T-cell (primary cell): ENCODE measurements at regions not wholly inside any gene's neighbourhood (a gene's known extent, or its start where the extent isn't known, plus 50 kb on each side); places are given as distances from the start of the nearest gene placed in this dataset.

Experiments
- ATAC-seq, 4 experiments: fragments of 200-7000 bp in 3 of 4; fragments of 150-1000 bp in 1 of 4; cut with Tn5 transposase; replicated peaks in 1 of 4; 1 replicate in 3 of 4; 2 replicates in 1 of 4; pipeline ENCODE4 v1.10.0; 2021; ENCODE audit warnings: moderate library complexity in 3 of 4, mild to moderate bottlenecking in 2 of 4, moderate number of reproducible peaks in 1 of 4
- CTCF ChIA-PET, 2 donors: fragments of 300-600 bp; sonication (Branson Sonifier 250); formaldehyde crosslinking; loops; one replicate each; lab custom pipeline; 2022; ENCODE audit warnings: antibody characterized with exemption in 2 of 2; lab: Charles Lee
- POLR2A ChIA-PET, 2 donors: fragments of 300-600 bp; sonication (Branson Sonifier 250); formaldehyde crosslinking; loops; one replicate each; lab custom pipeline; 2022; ENCODE audit warnings: antibody characterized with exemption in 2 of 2; lab: Charles Lee
- DNase-seq, 35 experiments: peaks; one replicate each; pipeline versions ENCODE4 v3.0.0 to v3.0.0-alpha.2; 2013 to 2023
- H3K27ac ChIP-seq: one replicate; pipeline ENCODE4 v1.5.1; 2013; ENCODE audit warnings: low read length
- H3K27me3 ChIP-seq, 2 experiments: replicated peaks in 1 of 2; 1 replicate in 1 of 2; 2 replicates in 1 of 2; pipeline versions ENCODE4 v1.6.1 to v1.7.0; 2013; ENCODE audit warnings: low read length in 1 of 2, mixed read lengths in 1 of 2; ENCODE audit not compliant: control insufficient read depth in 2 of 2, insufficient read depth in 2 of 2; ENCODE audit errors: extremely low read depth in 1 of 2
- H3K36me3 ChIP-seq, 2 donors: 1 replicate in 1 of 2; 2 replicates in 1 of 2; pipeline versions ENCODE4 v1.6.1 to v1.7.0; 2013; ENCODE audit warnings: low read length in 1 of 2; ENCODE audit not compliant: control insufficient read depth in 2 of 2, insufficient read depth in 1 of 2; ENCODE audit errors: extremely low read depth in 1 of 2
- H3K4me1 ChIP-seq, 2 experiments: 1 replicate in 1 of 2; 2 replicates in 1 of 2; pipeline versions ENCODE4 v1.6.1 to v1.7.0; 2013; ENCODE audit warnings: low read length in 2 of 2, mixed read lengths in 1 of 2; ENCODE audit not compliant: insufficient read depth in 2 of 2, control insufficient read depth in 1 of 2; ENCODE audit errors: extremely low read depth in 1 of 2
- H3K4me3 ChIP-seq, 2 donors: 1 replicate in 1 of 2; 2 replicates in 1 of 2; pipeline versions ENCODE4 v1.5.1 to v1.7.0; 2013; ENCODE audit warnings: mild to moderate bottlenecking in 2 of 2, low read length in 1 of 2, moderate library complexity in 1 of 2; ENCODE audit not compliant: control insufficient read depth in 1 of 2; ENCODE audit errors: extremely low read depth in 1 of 2
- H3K9me3 ChIP-seq: 2 replicates; pipeline ENCODE4 v1.7.0; 2013
- H3K27ac Mint-ChIP-seq, 2 donors: one replicate each; pipeline ENCODE4 v1.8.0; 2020 to 2021; ENCODE audit warnings: mild to moderate bottlenecking in 2 of 2, mixed read lengths in 2 of 2
- H3K27me3 Mint-ChIP-seq, 2 donors: one replicate each; pipeline ENCODE4 v1.8.0; 2021 to 2022; ENCODE audit warnings: mixed read lengths in 2 of 2
- H3K36me3 Mint-ChIP-seq: one replicate; pipeline ENCODE4 v1.8.0; 2021; ENCODE audit warnings: mixed read lengths
- H3K4me1 Mint-ChIP-seq, 3 donors: one replicate each; pipeline ENCODE4 v1.8.0; 2020 to 2022; ENCODE audit warnings: mixed read lengths in 3 of 3, mild to moderate bottlenecking in 1 of 3
- H3K4me3 Mint-ChIP-seq, 3 donors: one replicate each; pipeline ENCODE4 v1.8.0; 2020 to 2022; ENCODE audit warnings: mild to moderate bottlenecking in 3 of 3, mixed read lengths in 3 of 3, moderate library complexity in 3 of 3
- H3K9me3 Mint-ChIP-seq, 3 donors: one replicate each; pipeline ENCODE4 v1.8.0; 2020 to 2022; ENCODE audit warnings: mixed read lengths in 3 of 3
- WGBS: methylation state at CpG from one replicate; pipeline ENCODE4 v1.1.5; 2013; ENCODE audit warnings: missing lambda C conversion rate; ENCODE audit not compliant: insufficient coverage; 5-methylcytosine and 5-hydroxymethylcytosine counted together

DNA sequence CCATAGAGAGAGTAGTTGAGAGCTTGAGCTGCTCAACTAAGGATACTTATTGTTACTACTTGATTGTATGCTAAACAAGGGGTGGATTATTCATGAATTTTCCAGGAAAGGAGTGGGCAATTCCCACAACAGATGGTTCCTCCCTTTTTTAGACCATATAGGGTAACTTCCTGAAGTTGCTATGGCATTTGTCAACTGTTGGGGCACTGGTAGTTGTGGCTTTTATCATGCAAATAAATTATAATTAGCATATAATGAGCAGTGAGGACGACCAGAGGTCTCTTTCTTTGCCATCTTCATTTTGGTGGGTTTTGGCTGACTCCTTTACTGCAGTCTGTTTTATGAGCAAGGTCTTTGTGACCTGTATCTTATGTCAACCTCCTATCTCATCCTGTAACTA lies 1403.5 kb upstream of the PABPC4L start:
- Mint-ChIP-seq H3K4me1 (no peaks in the 10 kb centered on the region), H3K27ac (no peak overlapping the region), H3K27me3 (no peaks in the 10 kb centered on the region), H3K36me3 (no peaks in the 10 kb centered on the region), H3K9me3 (peaks cover 5 to 12% (median 8%) of the 10 kb centered on the region in 3 donors), H3K4me3 (no peak overlapping the region)
- Histone ChIP-seq H3K4me3 (no peak overlapping the region), H3K4me1 (no peaks in the 10 kb centered on the region), H3K9me3 (no peaks in the 10 kb centered on the region), H3K36me3 (no peaks in the 10 kb centered on the region), H3K27me3 (no peaks in the 10 kb centered on the region), H3K27ac (no peak overlapping the region)
- DNase-seq (no peak), ATAC-seq (no peak)
- no CpG with 5 or more reads among the region's 1 CpG for WGBS
- ChIA-PET POLR2A (no interaction called here), CTCF (no interaction called here)

DNA sequence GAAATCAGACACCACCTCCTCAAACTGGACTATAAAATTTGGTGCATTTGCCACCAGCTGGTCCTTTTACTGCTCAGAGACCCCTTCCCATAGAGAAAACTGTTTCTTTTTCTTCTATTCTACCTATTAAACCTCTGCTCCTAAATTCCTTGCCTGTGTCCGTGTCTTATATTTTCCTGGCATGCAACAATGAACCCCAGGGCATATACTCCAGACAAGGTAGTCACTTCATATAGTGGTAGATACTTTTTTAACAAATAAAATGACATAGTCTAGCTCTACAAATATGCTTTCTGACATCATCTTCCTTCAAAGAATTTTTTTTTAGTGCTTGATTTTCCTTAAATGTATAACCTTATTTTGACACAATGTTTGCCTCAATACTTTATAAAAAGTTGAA lies 1402.9 kb upstream of the PABPC4L start:
- Histone ChIP-seq H3K27me3 (no peaks in the 10 kb centered on the region), H3K36me3 (no peaks in the 10 kb centered on the region), H3K4me1 (no peaks in the 10 kb centered on the region), H3K4me3 (no peak overlapping the region), H3K9me3 (no peaks in the 10 kb centered on the region), H3K27ac (no peak overlapping the region)
- DNase-seq (no peak), ATAC-seq (no peak)
- no peak overlapping the region for H3K4me3 Mint-ChIP-seq
- H3K9me3 Mint-ChIP-seq, result peaks cover 5 to 12% (median 8%) of the 10 kb centered on the region in 3 donors
- CTCF ChIA-PET, result no interaction called here
- POLR2A ChIA-PET, result no interaction called here
- no peaks in the 10 kb centered on the region for H3K27me3 Mint-ChIP-seq
- no peaks in the 10 kb centered on the region for H3K4me1 Mint-ChIP-seq
- H3K36me3 Mint-ChIP-seq, result no peaks in the 10 kb centered on the region
- no peak overlapping the region for H3K27ac Mint-ChIP-seq
- no CpG with 5 or more reads among the region's 1 CpG for WGBS

DNA sequence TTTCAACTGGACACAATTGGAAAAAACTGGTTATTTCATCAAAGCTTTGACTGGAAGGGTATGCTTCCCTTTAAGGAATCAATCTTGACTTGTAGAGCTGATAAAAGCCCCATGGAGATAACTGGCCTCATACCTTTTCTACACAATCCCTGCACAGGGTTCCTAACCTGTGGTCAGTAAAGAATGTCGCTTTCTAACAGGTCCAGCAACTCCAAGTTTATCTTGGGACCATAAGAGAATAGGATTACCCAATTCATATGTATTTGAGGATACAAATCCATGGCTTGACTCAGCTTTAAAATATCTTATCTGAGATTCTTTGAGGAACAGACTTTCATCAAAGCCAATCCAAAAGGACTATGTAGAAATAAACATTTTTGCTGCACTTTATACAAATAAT lies 1399.8 kb upstream of the PABPC4L start:
- Histone ChIP-seq H3K4me1 (no peaks in the 10 kb centered on the region), H3K27me3 (no peaks in the 10 kb centered on the region), H3K36me3 (no peaks in the 10 kb centered on the region), H3K27ac (no peak overlapping the region), H3K9me3 (no peaks in the 10 kb centered on the region), H3K4me3 (no peak overlapping the region)
- Mint-ChIP-seq H3K27ac (no peak overlapping the region), H3K27me3 (no peaks in the 10 kb centered on the region), H3K4me3 (no peak overlapping the region), H3K4me1 (no peaks in the 10 kb centered on the region), H3K9me3 (peaks cover 13 to 24% (median 15%) of the 10 kb centered on the region in 3 donors), H3K36me3 (no peaks in the 10 kb centered on the region)
- ATAC-seq, result no peak
- ChIA-PET POLR2A (no interaction called here), CTCF (no interaction called here)
- no CpG with 5 or more reads among the region's 1 CpG for WGBS
- no peak for DNase-seq

DNA sequence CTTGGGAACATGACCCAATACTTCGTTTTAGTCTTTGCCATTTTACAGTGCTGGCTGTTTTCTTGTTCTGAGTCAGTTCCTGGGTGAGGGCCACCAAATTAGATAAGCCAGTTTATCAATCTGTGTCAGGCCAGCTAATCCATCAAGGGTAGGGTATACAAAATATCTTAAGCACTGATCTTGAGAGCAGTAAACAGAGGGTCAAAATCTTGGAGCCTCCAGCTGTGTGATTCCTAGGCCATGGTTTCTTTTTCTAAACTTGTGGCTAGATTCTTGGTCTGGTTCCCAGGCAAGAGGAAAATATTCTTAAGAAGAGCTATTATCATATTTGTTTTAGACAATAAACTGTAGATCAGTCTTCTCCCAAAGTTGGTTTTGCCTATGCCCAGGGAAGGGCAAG lies 1396.6 kb upstream of the PABPC4L start:
- Mint-ChIP-seq H3K9me3 (peaks cover 13 to 33% (median 21%) of the 10 kb centered on the region in 3 donors), H3K27me3 (no peaks in the 10 kb centered on the region), H3K4me1 (no peaks in the 10 kb centered on the region), H3K4me3 (no peak overlapping the region), H3K27ac (no peak overlapping the region), H3K36me3 (no peaks in the 10 kb centered on the region)
- no peak overlapping the region for H3K4me3 ChIP-seq
- no peak overlapping the region for H3K27ac ChIP-seq
- WGBS, result 0% methylated on average over 1 of the region's 1 CpG
- ChIA-PET POLR2A (no interaction called here), CTCF (no interaction called here)
- no peaks in the 10 kb centered on the region for H3K36me3 ChIP-seq
- DNase-seq (no peak), ATAC-seq (no peak)
- H3K4me1 ChIP-seq, result no peaks in the 10 kb centered on the region
- no peaks in the 10 kb centered on the region for H3K27me3 ChIP-seq
- no peaks in the 10 kb centered on the region for H3K9me3 ChIP-seq

DNA sequence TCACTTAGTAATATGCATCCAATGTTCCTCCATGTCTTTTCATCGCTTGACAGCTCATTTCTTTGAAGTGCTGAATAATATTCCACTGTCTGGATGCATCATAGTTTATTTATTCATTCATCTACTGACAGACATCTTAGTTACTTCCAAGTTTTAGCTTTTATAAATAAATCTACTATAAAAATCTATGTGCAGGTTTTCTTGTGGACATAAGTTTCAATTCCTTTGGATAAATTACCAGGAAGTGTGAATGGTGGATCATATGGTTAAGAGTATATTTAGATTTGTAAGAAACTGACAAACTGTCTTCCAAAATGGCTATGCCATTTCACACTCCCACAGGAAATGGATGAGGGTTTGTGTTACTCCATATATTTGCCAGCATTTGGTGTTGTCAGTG lies 1392.9 kb upstream of the PABPC4L start:
- ATAC-seq (no peak), DNase-seq (no peak)
- H3K36me3 ChIP-seq, result no peaks in the 10 kb centered on the region
- WGBS, result 67% methylated on average over 1 of the region's 1 CpG
- H3K4me3 Mint-ChIP-seq, result no peak overlapping the region
- no peaks in the 10 kb centered on the region for H3K27me3 ChIP-seq
- H3K4me1 Mint-ChIP-seq, result no peaks in the 10 kb centered on the region
- ChIA-PET POLR2A (no interaction called here), CTCF (no interaction called here)
- H3K27ac Mint-ChIP-seq, result no peak overlapping the region
- peaks cover 19 to 38% (median 28%) of the 10 kb centered on the region in 3 donors for H3K9me3 Mint-ChIP-seq
- no peaks in the 10 kb centered on the region for H3K36me3 Mint-ChIP-seq
- no peaks in the 10 kb centered on the region for H3K27me3 Mint-ChIP-seq
- no peaks in the 10 kb centered on the region for H3K4me1 ChIP-seq
- H3K4me3 ChIP-seq, result no peak overlapping the region
- no peak overlapping the region for H3K27ac ChIP-seq
- no peaks in the 10 kb centered on the region for H3K9me3 ChIP-seq

DNA sequence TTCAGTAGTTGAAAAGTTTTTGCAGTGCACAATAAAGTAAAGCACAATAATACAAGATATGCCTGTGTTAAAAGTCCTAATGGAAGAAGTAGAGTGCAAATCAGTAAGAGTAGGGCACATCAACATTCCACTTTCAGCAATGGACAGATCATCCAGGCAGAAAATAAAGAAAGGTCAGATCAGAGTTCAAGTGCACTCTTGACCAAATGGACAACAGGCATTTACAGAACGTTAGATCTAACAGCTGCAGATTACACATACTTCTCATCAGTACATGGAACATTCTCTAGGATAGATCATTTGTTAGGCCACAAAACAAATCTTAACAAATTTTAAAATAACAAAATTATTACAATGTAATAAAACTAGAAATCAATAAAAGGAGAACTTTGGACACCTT lies 1373.5 kb upstream of the PABPC4L start:
- ChIA-PET POLR2A (no interaction called here), CTCF (no interaction called here)
- Mint-ChIP-seq H3K27ac (no peak overlapping the region), H3K4me3 (no peak overlapping the region), H3K36me3 (no peaks in the 10 kb centered on the region), H3K4me1 (no peaks in the 10 kb centered on the region), H3K27me3 (no peaks in the 10 kb centered on the region), H3K9me3 (peaks cover 8 to 24% (median 18%) of the 10 kb centered on the region in 3 donors)
- Histone ChIP-seq H3K9me3 (no peaks in the 10 kb centered on the region), H3K4me1 (no peaks in the 10 kb centered on the region), H3K4me3 (no peak overlapping the region), H3K27ac (no peak overlapping the region), H3K36me3 (no peaks in the 10 kb centered on the region), H3K27me3 (no peaks in the 10 kb centered on the region)
- no CpG with 5 or more reads among the region's 1 CpG for WGBS
- DNase-seq (no peak), ATAC-seq (no peak)

DNA sequence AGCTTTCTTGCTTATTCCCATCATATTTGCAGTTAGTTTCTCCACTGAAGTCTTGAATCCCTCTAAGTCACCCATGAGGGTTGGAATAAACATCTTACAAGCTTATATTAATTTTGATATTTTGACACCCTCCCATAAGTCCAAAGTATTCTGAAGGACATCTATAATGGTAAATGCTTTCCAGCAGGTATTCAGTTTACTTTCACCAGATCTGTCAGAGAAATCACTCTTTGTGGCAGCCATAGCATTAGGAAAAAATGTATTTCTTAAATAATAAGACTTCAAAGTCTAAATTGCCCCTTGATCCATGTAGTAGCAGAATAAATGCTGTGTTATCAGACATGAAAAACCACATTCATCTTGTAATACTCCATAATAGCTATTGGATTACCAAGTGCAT lies 1371.7 kb upstream of the PABPC4L start:
- DNase-seq, result no peak
- Mint-ChIP-seq H3K27me3 (no peaks in the 10 kb centered on the region), H3K36me3 (no peaks in the 10 kb centered on the region), H3K4me3 (no peak overlapping the region), H3K27ac (no peak overlapping the region), H3K4me1 (no peaks in the 10 kb centered on the region), H3K9me3 (peaks cover 8 to 18% (median 14%) of the 10 kb centered on the region in 3 donors)
- no peaks in the 10 kb centered on the region for H3K4me1 ChIP-seq
- H3K27me3 ChIP-seq, result no peaks in the 10 kb centered on the region
- H3K4me3 ChIP-seq, result no peak overlapping the region
- CTCF ChIA-PET, result no interaction called here
- no peak for ATAC-seq
- no peak overlapping the region for H3K27ac ChIP-seq
- H3K9me3 ChIP-seq, result no peaks in the 10 kb centered on the region
- POLR2A ChIA-PET, result no interaction called here
- H3K36me3 ChIP-seq, result no peaks in the 10 kb centered on the region
